Karpas-422 (cell line): ENCODE measurements at regions not wholly inside any gene's neighbourhood (a gene's known extent, or its start where the extent isn't known, plus 50 kb on each side); places are given as distances from the start of the nearest gene placed in this dataset.

ENCODE experiments used
- DNase-seq: peaks from one replicate; pipeline ENCODE4 v3.0.0-alpha.2; 2015
- H2AFZ ChIP-seq: fragments of 200-600 bp; sonication (generic); 2 replicates; pipeline ENCODE4 v1.6.1; 2014; ENCODE audit warnings: antibody characterized with exemption, low read length, mixed read lengths
- H3K27ac ChIP-seq: fragments of 200-600 bp; sonication (generic); 2 replicates; pipeline ENCODE4 v1.5.1; 2014; ENCODE audit warnings: mild to moderate bottlenecking, low read length, moderate library complexity
- H3K27me3 ChIP-seq: fragments of 200-600 bp; sonication (generic); 2 replicates; pipeline ENCODE4 v1.6.1; 2014; ENCODE audit warnings: low read length, mixed read lengths
- H3K36me3 ChIP-seq: fragments of 200-600 bp; sonication (generic); 2 replicates; pipeline ENCODE4 v1.6.1; 2014; ENCODE audit warnings: low read length, mixed read lengths; ENCODE audit not compliant: insufficient read depth
- H3K4me1 ChIP-seq: fragments of 200-600 bp; sonication (generic); 2 replicates; pipeline ENCODE4 v1.6.1; 2014; ENCODE audit warnings: mild to moderate bottlenecking, low read length, mixed read lengths
- H3K4me2 ChIP-seq: fragments of 200-600 bp; sonication (generic); 2 replicates; pipeline ENCODE4 v1.6.1; 2014; ENCODE audit warnings: low read length, low read depth, mild to moderate bottlenecking; ENCODE audit not compliant: poor library complexity, severe bottlenecking
- H3K4me3 ChIP-seq: fragments of 200-600 bp; sonication (generic); 2 replicates; pipeline ENCODE4 v1.5.1; 2014; ENCODE audit warnings: mild to moderate bottlenecking, antibody characterized with exemption, low read length, mixed read lengths
- H3K79me2 ChIP-seq: fragments of 200-600 bp; sonication (generic); 2 replicates; pipeline ENCODE4 v1.6.1; 2014; ENCODE audit warnings: mild to moderate bottlenecking, low read length, mixed read lengths
- H3K9ac ChIP-seq: fragments of 200-600 bp; sonication (generic); 2 replicates; pipeline ENCODE4 v1.6.0; 2014; ENCODE audit warnings: low read length
- H3K9me2 ChIP-seq: fragments of 200-600 bp; sonication (generic), shearing (Covaris generic); replicated peaks from 2 replicates; pipeline ENCODE4 v1.6.0; 2014; ENCODE audit warnings: mild to moderate bottlenecking, low read length, moderate library complexity; ENCODE audit not compliant: insufficient read depth
- H3K9me3 ChIP-seq: fragments of 300-700, 200-600 bp; sonication (generic); 2 replicates; pipeline ENCODE4 v1.6.1; 2014; ENCODE audit warnings: low read length, mixed read lengths
- H4K20me1 ChIP-seq: fragments of 200-600 bp; sonication (generic); 2 replicates; pipeline ENCODE4 v1.6.1; 2014; ENCODE audit warnings: mild to moderate bottlenecking, antibody characterized with exemption, low read length, low read depth; ENCODE audit not compliant: insufficient read depth

DNA sequence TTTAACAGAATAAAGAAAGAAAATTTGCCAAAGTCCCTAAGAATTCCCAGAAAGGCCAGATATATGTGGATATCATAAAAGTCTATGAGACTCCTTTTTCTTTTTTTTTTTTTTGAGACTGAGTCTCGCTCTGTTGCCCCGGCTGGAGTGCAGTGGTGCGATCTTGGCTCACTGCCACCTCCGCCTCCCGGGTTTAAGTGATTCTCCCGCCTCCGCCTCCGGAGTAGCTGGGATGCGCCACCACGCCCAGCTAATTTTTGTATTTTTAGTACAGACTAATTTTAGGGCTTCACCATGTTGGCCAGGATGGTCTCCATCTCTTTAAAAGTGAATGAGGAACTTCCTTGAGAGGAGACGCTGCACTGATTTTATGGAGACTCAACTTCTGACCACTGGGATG is 335.2 kb downstream of the FBXO15 start:
- Histone ChIP-seq H3K4me2 (no peak overlapping the region), H3K27ac (no peak overlapping the region), H3K4me3 (no peak overlapping the region), H3K9me3 (peaks cover 12% of the 10 kb centered on the region), H3K9ac (no peak overlapping the region), H2AFZ (no peak overlapping the region), H3K9me2 (no peaks in the 10 kb centered on the region), H3K36me3 (no peaks in the 10 kb centered on the region), H4K20me1 (no peaks in the 10 kb centered on the region), H3K79me2 (no peaks in the 10 kb centered on the region), H3K4me1 (no peaks in the 10 kb centered on the region), H3K27me3 (no peaks in the 10 kb centered on the region)
- no peak for DNase-seq

- no peak overlapping the region for H3K4me3 ChIP-seq
- no peak overlapping the region for H3K4me2 ChIP-seq
- no peak for DNase-seq
- H3K9me3 ChIP-seq: peaks cover 9% of the 10 kb centered on the region
- H3K9ac ChIP-seq: no peak overlapping the region
- no peaks in the 10 kb centered on the region for H3K79me2 ChIP-seq
- H3K27me3 ChIP-seq: no peaks in the 10 kb centered on the region
- H3K9me2 ChIP-seq: no peaks in the 10 kb centered on the region
- no peaks in the 10 kb centered on the region for H3K36me3 ChIP-seq
- H4K20me1 ChIP-seq: no peaks in the 10 kb centered on the region
- no peak overlapping the region for H3K27ac ChIP-seq
- H2AFZ ChIP-seq: no peak overlapping the region
- no peaks in the 10 kb centered on the region for H3K4me1 ChIP-seq
Measured at GRCh38 chr18:73807551-73808192, 340.0 kb downstream of the FBXO15 start.

DNA sequence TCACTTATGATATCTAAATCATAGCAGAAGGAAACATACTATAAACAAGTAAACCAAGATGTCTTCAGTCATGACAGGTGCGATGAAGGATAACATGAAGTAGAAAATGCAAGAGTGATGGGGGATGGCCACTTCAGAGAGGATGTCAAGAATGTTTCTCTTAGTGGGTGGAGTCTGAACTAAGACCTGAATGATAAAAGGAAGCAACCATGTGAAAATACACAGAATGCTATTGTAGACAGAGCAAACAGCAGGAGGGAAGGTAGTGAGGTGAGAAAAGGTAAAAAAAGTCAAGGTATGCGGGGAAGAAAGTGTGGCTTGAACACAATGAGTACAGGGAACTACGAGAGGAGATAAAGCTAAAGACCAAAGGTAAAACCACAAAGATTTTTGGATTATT is 341.6 kb downstream of the FBXO15 start:
- H3K4me2 ChIP-seq: no peak overlapping the region
- H3K4me3 ChIP-seq: no peak overlapping the region
- H3K4me1 ChIP-seq: no peaks in the 10 kb centered on the region
- H3K27ac ChIP-seq: no peak overlapping the region
- peaks cover 9% of the 10 kb centered on the region; the same call in 1 of the 2 replicates for H3K9me3 ChIP-seq
- no peaks in the 10 kb centered on the region for H3K27me3 ChIP-seq
- no peaks in the 10 kb centered on the region for H4K20me1 ChIP-seq
- no peaks in the 10 kb centered on the region for H3K9me2 ChIP-seq
- H3K36me3 ChIP-seq: no peaks in the 10 kb centered on the region
- no peaks in the 10 kb centered on the region for H3K79me2 ChIP-seq
- no peak overlapping the region for H3K9ac ChIP-seq
- no peak overlapping the region for H2AFZ ChIP-seq
- no peak for DNase-seq

DNA sequence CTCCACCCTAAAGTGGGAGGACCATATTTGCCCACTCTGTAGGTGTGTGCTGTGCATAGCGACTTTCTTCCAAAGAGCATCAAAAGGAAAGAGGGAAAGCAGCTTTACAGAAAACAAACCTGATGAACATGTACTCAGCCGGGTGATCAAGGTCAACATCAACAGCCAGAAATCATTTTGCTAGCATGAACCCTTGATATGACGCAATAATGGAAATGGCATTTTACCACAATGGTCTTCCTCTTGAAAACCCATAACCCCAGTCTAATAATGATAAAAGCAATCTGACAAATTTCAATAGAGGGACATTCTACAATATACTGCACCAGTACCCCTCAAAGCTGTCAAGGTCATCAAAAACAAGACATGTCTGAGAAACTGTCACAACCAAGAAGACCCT is 350.2 kb downstream of the FBXO15 start:
- Histone ChIP-seq H3K27ac (no peak overlapping the region), H3K4me2 (no peak overlapping the region), H4K20me1 (no peaks in the 10 kb centered on the region), H3K36me3 (no peaks in the 10 kb centered on the region), H3K79me2 (no peaks in the 10 kb centered on the region), H3K4me1 (no peaks in the 10 kb centered on the region), H3K27me3 (no peaks in the 10 kb centered on the region), H3K9me3 (peaks cover 10% of the 10 kb centered on the region; the same call in 1 of the 2 replicates), H3K4me3 (no peak overlapping the region), H2AFZ (no peak overlapping the region), H3K9ac (no peak overlapping the region), H3K9me2 (no peaks in the 10 kb centered on the region; the same call in 1 of the 2 replicates)
- DNase-seq: no peak

DNA sequence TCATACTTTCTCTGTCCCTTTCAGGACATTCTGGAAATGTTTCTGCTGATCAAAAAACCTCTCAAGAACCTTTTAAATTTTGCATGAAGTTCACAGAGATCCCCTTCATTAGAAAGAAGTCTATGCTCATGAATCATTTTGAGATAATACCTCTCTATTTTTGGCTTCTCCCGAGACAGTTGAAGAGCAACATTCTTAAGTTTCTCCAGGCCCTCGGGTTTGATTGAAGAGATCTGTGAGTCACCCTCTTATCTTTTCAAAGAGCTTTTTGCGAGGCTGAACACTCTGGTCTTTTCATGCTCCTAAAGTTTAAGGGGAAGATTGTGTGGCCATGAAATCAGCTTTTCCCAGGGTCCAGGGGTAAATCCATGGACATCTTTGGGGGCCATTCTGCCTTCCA is 354.2 kb downstream of the FBXO15 start:
- Histone ChIP-seq H3K9ac (no peak overlapping the region), H3K36me3 (no peaks in the 10 kb centered on the region), H3K27ac (no peak overlapping the region), H3K4me2 (no peak overlapping the region), H3K27me3 (no peaks in the 10 kb centered on the region), H4K20me1 (no peaks in the 10 kb centered on the region), H3K4me3 (no peak overlapping the region), H3K9me3 (peaks cover 10% of the 10 kb centered on the region; the same call in 1 of the 2 replicates), H2AFZ (no peak overlapping the region), H3K4me1 (no peaks in the 10 kb centered on the region), H3K79me2 (no peaks in the 10 kb centered on the region), H3K9me2 (no peaks in the 10 kb centered on the region; the same call in 1 of the 2 replicates)
- DNase-seq: no peak

DNA sequence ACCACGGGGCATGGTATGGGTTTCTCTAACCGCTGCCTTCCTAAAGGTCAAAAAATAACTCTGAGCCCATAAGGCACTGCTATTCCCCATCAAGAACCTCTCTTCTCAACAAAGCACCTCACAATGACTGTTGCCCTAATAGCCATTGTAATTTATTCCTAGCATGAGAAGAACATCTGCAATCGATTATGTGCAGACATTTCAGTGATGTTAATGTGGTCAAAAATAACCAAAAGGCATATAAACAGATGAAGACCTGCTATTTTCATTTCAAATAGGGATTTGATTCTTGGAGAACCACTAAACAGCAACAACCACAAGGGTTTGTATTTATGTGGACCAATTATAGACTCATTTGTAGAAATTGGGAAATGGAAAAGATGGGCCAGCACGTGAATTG is 356.6 kb downstream of the FBXO15 start:
- no peaks in the 10 kb centered on the region for H3K79me2 ChIP-seq
- no peak overlapping the region for H2AFZ ChIP-seq
- peaks cover 10% of the 10 kb centered on the region; the same call in 1 of the 2 replicates for H3K9me3 ChIP-seq
- H3K9ac ChIP-seq: no peak overlapping the region
- H4K20me1 ChIP-seq: no peaks in the 10 kb centered on the region
- no peaks in the 10 kb centered on the region for H3K4me1 ChIP-seq
- H3K4me2 ChIP-seq: no peak overlapping the region
- no peak for DNase-seq
- no peaks in the 10 kb centered on the region for H3K36me3 ChIP-seq
- H3K27ac ChIP-seq: no peak overlapping the region
- H3K27me3 ChIP-seq: no peaks in the 10 kb centered on the region
- no peaks in the 10 kb centered on the region for H3K9me2 ChIP-seq
- no peak overlapping the region for H3K4me3 ChIP-seq

- Histone ChIP-seq H3K4me2 (no peak overlapping the region), H3K9me3 (peaks cover 8% of the 10 kb centered on the region; the same call in 1 of the 2 replicates), H3K9me2 (no peaks in the 10 kb centered on the region), H3K27ac (no peak overlapping the region), H3K79me2 (no peaks in the 10 kb centered on the region), H4K20me1 (no peaks in the 10 kb centered on the region), H3K36me3 (no peaks in the 10 kb centered on the region), H2AFZ (no peak overlapping the region), H3K4me1 (no peaks in the 10 kb centered on the region), H3K4me3 (no peak overlapping the region), H3K9ac (no peak overlapping the region), H3K27me3 (no peaks in the 10 kb centered on the region)
- DNase-seq: no peak
Measured at GRCh38 chr18:73790587-73790986, 357.0 kb downstream of the FBXO15 start.

DNA sequence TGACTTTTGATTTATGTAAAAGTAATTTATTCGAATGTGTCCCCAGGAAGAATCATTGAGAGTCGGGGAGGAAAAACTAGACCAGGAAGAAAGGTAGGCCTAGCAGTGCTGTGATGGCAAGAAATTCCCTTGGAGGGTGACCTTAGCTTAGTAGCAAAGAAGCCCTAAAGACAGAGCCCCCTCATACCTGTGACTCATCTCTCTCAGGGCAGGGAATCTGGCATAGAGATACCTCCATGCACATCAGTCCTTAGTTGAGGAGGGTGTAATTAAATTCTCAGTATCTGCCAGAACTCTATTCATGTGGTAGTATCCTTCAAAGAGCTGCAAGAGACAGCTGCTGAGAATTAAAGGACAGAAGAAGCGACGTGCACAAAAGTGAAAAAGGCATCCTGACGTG is 360.3 kb downstream of the FBXO15 start:
- H3K4me2 ChIP-seq: no peak overlapping the region
- no peaks in the 10 kb centered on the region for H3K36me3 ChIP-seq
- H2AFZ ChIP-seq: no peak overlapping the region
- H3K9me2 ChIP-seq: no peaks in the 10 kb centered on the region
- H3K9ac ChIP-seq: no peak overlapping the region
- no peaks in the 10 kb centered on the region for H3K27me3 ChIP-seq
- H3K9me3 ChIP-seq: peaks cover 6% of the 10 kb centered on the region; the same call in 1 of the 2 replicates
- no peak overlapping the region for H3K27ac ChIP-seq
- no peaks in the 10 kb centered on the region for H4K20me1 ChIP-seq
- no peak for DNase-seq
- no peaks in the 10 kb centered on the region for H3K79me2 ChIP-seq
- no peak overlapping the region for H3K4me3 ChIP-seq
- H3K4me1 ChIP-seq: no peaks in the 10 kb centered on the region
